ENCODE measurements at regions not wholly inside any gene's neighbourhood (a gene's known extent, or its start where the extent isn't known, plus 50 kb on each side); places are given as distances from the start of the nearest gene placed in this dataset.

DNA sequence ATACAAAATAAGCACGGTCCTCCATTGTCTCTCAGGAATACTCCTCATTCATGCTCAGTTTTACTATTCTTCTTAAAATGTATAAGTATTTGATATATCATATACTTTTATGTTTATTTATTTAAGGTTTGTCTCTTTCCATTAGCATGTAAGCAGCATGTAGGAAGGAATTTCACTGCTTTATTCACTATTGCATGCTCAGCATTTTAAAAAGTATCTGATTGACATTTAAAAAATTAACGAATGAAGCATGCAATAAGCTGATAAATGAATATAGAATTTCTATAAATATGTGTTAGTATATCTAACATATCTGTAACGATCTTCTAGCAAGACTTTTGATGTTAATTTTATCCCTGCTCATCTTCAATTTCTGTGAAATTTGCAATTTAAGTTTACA, 402.7 kb upstream of the BRINP3 start:
- H4K20me1 ChIP-seq (ENCODE audit: insufficient read depth, low read length): no peaks in the 10 kb centered on the region
- BruUV-seq (replicated peaks): no TSS peak
- no peaks in the 10 kb centered on the region for H3K36me3 ChIP-seq (ENCODE audit: insufficient read depth, low read length)
- POLR2A ChIA-PET: interaction anchor here (0.9 kb wide), 1 partner anchor 21 kb away, joined by 3 read pairs; no protein-coding TSS in a partner anchor
- H3K79me2 ChIP-seq (ENCODE audit: insufficient read depth, low read depth, low read length): no peaks in the 10 kb centered on the region
- CTCF ChIA-PET (ENCODE audit: unreplicated experiment): no interaction called here
- H3K27ac ChIP-seq (ENCODE audit: low read depth, low read length, poor library complexity, severe bottlenecking): no peak overlapping the region
- no peaks in the 10 kb centered on the region for H3K9me3 ChIP-seq (ENCODE audit: low read length)
- H3K4me3 ChIP-seq (ENCODE audit: low read depth, low read length, poor library complexity, severe bottlenecking): no peak overlapping the region
- H2AFZ ChIP-seq (ENCODE audit: low read length): no peak overlapping the region
- intact Hi-C loops (cut with micrococcal nuclease; ENCODE audit: unreplicated experiment): no loop called here
- no peak for TF ChIP-seq EZH2phosphoT487 (IDR thresholded peaks at IDR 0.05; ENCODE audit: borderline replicate concordance, low read depth, low read length)
- TF ChIP-seq, protein P1, sequence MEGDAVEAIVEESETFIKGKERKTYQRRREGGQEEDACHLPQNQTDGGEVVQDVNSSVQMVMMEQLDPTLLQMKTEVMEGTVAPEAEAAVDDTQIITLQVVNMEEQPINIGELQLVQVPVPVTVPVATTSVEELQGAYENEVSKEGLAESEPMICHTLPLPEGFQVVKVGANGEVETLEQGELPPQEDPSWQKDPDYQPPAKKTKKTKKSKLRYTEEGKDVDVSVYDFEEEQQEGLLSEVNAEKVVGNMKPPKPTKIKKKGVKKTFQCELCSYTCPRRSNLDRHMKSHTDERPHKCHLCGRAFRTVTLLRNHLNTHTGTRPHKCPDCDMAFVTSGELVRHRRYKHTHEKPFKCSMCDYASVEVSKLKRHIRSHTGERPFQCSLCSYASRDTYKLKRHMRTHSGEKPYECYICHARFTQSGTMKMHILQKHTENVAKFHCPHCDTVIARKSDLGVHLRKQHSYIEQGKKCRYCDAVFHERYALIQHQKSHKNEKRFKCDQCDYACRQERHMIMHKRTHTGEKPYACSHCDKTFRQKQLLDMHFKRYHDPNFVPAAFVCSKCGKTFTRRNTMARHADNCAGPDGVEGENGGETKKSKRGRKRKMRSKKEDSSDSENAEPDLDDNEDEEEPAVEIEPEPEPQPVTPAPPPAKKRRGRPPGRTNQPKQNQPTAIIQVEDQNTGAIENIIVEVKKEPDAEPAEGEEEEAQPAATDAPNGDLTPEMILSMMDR (conservative IDR thresholded peaks at IDR 0.05; ENCODE audit: low read length): no peak
- H3K4me2 ChIP-seq (ENCODE audit: low read length): no peak overlapping the region
- H3K4me1 ChIP-seq (ENCODE audit: insufficient read depth, low read length, poor library complexity, severe bottlenecking): no peaks in the 10 kb centered on the region
- H3K9me2 ChIP-seq (ENCODE audit: insufficient read depth, low read length): no peaks in the 10 kb centered on the region
- no peak for DNase-seq (ENCODE audit: low spot score)

DNA sequence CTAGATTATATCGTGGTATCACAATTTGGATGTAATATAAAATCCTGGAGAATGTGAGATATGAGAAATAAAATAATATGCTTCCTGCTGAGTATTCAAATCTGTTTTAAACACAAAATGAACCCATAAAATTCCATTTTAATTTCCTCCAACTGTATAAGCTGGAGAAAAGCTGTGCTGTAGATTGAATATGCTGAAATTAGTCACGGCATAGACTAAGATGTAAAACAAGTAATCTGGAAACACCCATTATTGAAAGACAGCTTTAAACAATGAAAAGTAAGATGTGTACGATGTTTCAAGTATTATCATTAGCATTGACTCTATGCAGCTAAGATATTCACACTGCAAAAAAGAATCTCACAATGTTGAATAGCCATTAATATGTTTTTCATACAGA, 403.4 kb upstream of the BRINP3 start:
- Histone ChIP-seq H3K27ac (ENCODE audit: low read depth, low read length, poor library complexity, severe bottlenecking) (no peak overlapping the region), H3K79me2 (ENCODE audit: insufficient read depth, low read depth, low read length) (no peaks in the 10 kb centered on the region), H3K9me2 (ENCODE audit: insufficient read depth, low read length) (no peaks in the 10 kb centered on the region), H4K20me1 (ENCODE audit: insufficient read depth, low read length) (no peaks in the 10 kb centered on the region), H3K4me2 (ENCODE audit: low read length) (no peak overlapping the region), H2AFZ (ENCODE audit: low read length) (no peak overlapping the region), H3K36me3 (ENCODE audit: insufficient read depth, low read length) (no peaks in the 10 kb centered on the region), H3K9me3 (ENCODE audit: low read length) (no peaks in the 10 kb centered on the region), H3K4me3 (ENCODE audit: low read depth, low read length, poor library complexity, severe bottlenecking) (no peak overlapping the region), H3K4me1 (ENCODE audit: insufficient read depth, low read length, poor library complexity, severe bottlenecking) (no peaks in the 10 kb centered on the region)
- ChIA-PET CTCF (ENCODE audit: unreplicated experiment) (no interaction called here), POLR2A (no interaction called here)
- intact Hi-C loops (cut with micrococcal nuclease; ENCODE audit: unreplicated experiment): no loop called here
- BruUV-seq (replicated peaks): no TSS peak
- TF ChIP-seq, protein P1 (conservative IDR thresholded peaks at IDR 0.05; ENCODE audit: low read length): no peak
- TF ChIP-seq EZH2phosphoT487 (IDR thresholded peaks at IDR 0.05; ENCODE audit: borderline replicate concordance, low read depth, low read length): no peak
- DNase-seq (ENCODE audit: low spot score): no peak

DNA sequence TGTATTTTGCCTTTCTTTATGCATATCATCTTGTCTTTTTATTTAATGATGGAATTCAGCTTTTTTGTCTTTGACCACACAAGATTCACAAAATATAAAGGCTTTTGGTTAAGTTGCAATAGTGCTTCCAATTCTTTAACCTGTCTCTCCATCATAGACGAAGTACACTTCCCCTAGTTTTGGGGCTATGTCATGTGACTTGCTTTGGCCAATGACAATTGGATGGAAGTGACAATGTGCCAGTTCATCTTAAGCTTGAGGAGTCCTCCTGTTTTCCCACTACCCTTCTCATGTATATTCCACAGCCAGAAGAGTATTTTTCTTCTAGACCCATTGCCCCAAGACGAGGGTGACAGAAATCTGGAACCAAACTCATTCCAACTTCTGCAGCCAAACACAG, 419.6 kb upstream of the BRINP3 start:
- no TSS peak for BruUV-seq (replicated peaks)
- Histone ChIP-seq H2AFZ (ENCODE audit: low read length) (no peak overlapping the region), H3K4me3 (ENCODE audit: low read depth, low read length, poor library complexity, severe bottlenecking) (no peak overlapping the region), H3K9me2 (ENCODE audit: insufficient read depth, low read length) (no peaks in the 10 kb centered on the region), H3K4me1 (ENCODE audit: insufficient read depth, low read length, poor library complexity, severe bottlenecking) (no peaks in the 10 kb centered on the region), H4K20me1 (ENCODE audit: insufficient read depth, low read length) (no peaks in the 10 kb centered on the region), H3K36me3 (ENCODE audit: insufficient read depth, low read length) (no peaks in the 10 kb centered on the region), H3K27ac (ENCODE audit: low read depth, low read length, poor library complexity, severe bottlenecking) (no peak overlapping the region), H3K79me2 (ENCODE audit: insufficient read depth, low read depth, low read length) (no peaks in the 10 kb centered on the region), H3K9me3 (ENCODE audit: low read length) (no peaks in the 10 kb centered on the region), H3K4me2 (ENCODE audit: low read length) (no peak overlapping the region)
- intact Hi-C loops (cut with micrococcal nuclease; ENCODE audit: unreplicated experiment): no loop called here
- ChIA-PET CTCF (ENCODE audit: unreplicated experiment) (no interaction called here), POLR2A (no interaction called here)
- no peak for DNase-seq (ENCODE audit: low spot score)
- TF ChIP-seq, protein P1 (conservative IDR thresholded peaks at IDR 0.05; ENCODE audit: low read length): no peak
- TF ChIP-seq EZH2phosphoT487 (IDR thresholded peaks at IDR 0.05; ENCODE audit: borderline replicate concordance, low read depth, low read length): no peak

Measured in OCI-LY7 (cell line).